ENCODE measurements at regions not wholly inside any gene's neighbourhood (a gene's known extent, or its start where the extent isn't known, plus 50 kb on each side); places are given as distances from the start of the nearest gene placed in this dataset.
"Not testable (repeated sequence)": the region's sequence is repeated elsewhere in the genome, so short reads cannot be mapped to it uniquely, and the experiment has no call there.

- TF ChIP-seq CTCF (IDR thresholded peaks at IDR 0.05; ENCODE audit: extremely low read depth in 1 of 2, insufficient read depth in 1 of 2, low read depth in 1 of 2, low read length in 2 of 2); POLR2AphosphoS5 (IDR thresholded peaks at IDR 0.05; ENCODE audit: insufficient read depth, low read depth, low read length): not testable (repeated sequence)
Observed at GRCh38 chr7:86985342-86985741, 74.1 kb downstream of the ELAPOR2 start.

Measured in endothelial cell of umbilical vein (primary cell).